CD1c-positive myeloid dendritic cell (primary cell): ENCODE measurements at regions not wholly inside any gene's neighbourhood (a gene's known extent, or its start where the extent isn't known, plus 50 kb on each side); places are given as distances from the start of the nearest gene placed in this dataset.

Source experiments
- DNase-seq: peaks from one replicate; pipeline ENCODE4 v3.0.0-alpha.2; 2016; ENCODE audit errors: extremely low spot score

GRCh38 chr5:171603591-171603990 is 182.0 kb upstream of the SMIM23 start:
- DNase-seq: no peak

- DNase-seq: no peak
These were observed 181.4 kb upstream of the SMIM23 start for GRCh38 chr5:171604195-171604594.

GRCh38 chr5:171606414-171607024 is 179.1 kb upstream of the SMIM23 start:
- DNase-seq: peak; percentile 15

GRCh38 chr5:171607863-171608262 is 177.8 kb upstream of the SMIM23 start:
- no peak for DNase-seq

- DNase-seq: no peak
These were observed 175.7 kb upstream of the SMIM23 start for GRCh38 chr5:171609806-171610452.

GRCh38 chr5:171610686-171611085 is 174.9 kb upstream of the SMIM23 start:
- DNase-seq: no peak

GRCh38 chr5:171612749-171613148 is 172.9 kb upstream of the SMIM23 start:
- no peak for DNase-seq

GRCh38 chr5:171614511-171614910 is 171.1 kb upstream of the SMIM23 start:
- no peak for DNase-seq

GRCh38 chr5:171614971-171615653 is 170.5 kb upstream of the SMIM23 start:
- DNase-seq: no peak

- no peak for DNase-seq
These were observed 169.6 kb upstream of the SMIM23 start for GRCh38 chr5:171615705-171616640.

GRCh38 chr5:171617266-171617665 is 168.4 kb upstream of the SMIM23 start:
- DNase-seq: no peak

- no peak for DNase-seq
These were observed 167.6 kb upstream of the SMIM23 start for GRCh38 chr5:171617817-171618591.

GRCh38 chr5:171619196-171619595 is 166.4 kb upstream of the SMIM23 start:
- no peak for DNase-seq

- no peak for DNase-seq
These were observed 165.9 kb upstream of the SMIM23 start for GRCh38 chr5:171619744-171620143.

GRCh38 chr5:171622010-171622409 is 163.6 kb upstream of the SMIM23 start:
- DNase-seq: no peak

GRCh38 chr5:171623107-171623506 is 162.5 kb upstream of the SMIM23 start:
- DNase-seq: no peak

- DNase-seq: no peak
These were observed 162.0 kb upstream of the SMIM23 start for GRCh38 chr5:171623551-171624097.

GRCh38 chr5:171624396-171624795 is 161.2 kb upstream of the SMIM23 start:
- no peak for DNase-seq

- no peak for DNase-seq
These were observed 160.0 kb upstream of the SMIM23 start for GRCh38 chr5:171625646-171626045.

GRCh38 chr5:171627936-171628632 is 157.5 kb upstream of the SMIM23 start:
- no peak for DNase-seq
